A549 (cell line): ENCODE measurements at regions not wholly inside any gene's neighbourhood (a gene's known extent, or its start where the extent isn't known, plus 50 kb on each side); places are given as distances from the start of the nearest gene placed in this dataset.

Experiments
- ATAC-seq, 2 experiments: fragments of 200-7000 bp in 1 of 2; fragments of >200 bp in 1 of 2; cut with Nextera tagmentation in 1 of 2; cut with Tn5 transposase in 1 of 2; 3 replicates each; pipeline versions ENCODE4 v1.8.0 to v1.9.1; 2018 to 2020; ENCODE audit warnings: mild to moderate bottlenecking in 1 of 2, moderate library complexity in 1 of 2
- CTCF ChIA-PET: fragments of 300-600 bp; sonication (Branson Sonifier 250); formaldehyde crosslinking; extraction: SDS; loops from one replicate; lab custom pipeline; 2021; ENCODE audit warnings: antibody characterized with exemption, inconsistent platforms; lab: Yijun Ruan, JAX
- POLR2A ChIA-PET: fragments of 350-600 bp; formaldehyde crosslinking; extraction: SDS; loops from one replicate; lab custom pipeline; 2021; ENCODE audit warnings: antibody characterized with exemption, inconsistent platforms; lab: Yijun Ruan, JAX
- DNase-seq, 2 experiments: peaks; one replicate each; pipeline versions ENCODE4 v3.0.0 to v3.0.0-alpha.2; 2011 to 2016; ENCODE audit warnings: low read depth in 1 of 2, low spot score in 1 of 2
- FAIRE-seq: peaks from 2 replicates; lab custom pipeline; 2011; peaks lifted over from hg19 to GRCh38; lab: Jason Lieb, UNC
- H3K27ac ChIP-seq, 2 experiments: fragments of >200 bp; sonication (Bioruptor Twin); formaldehyde crosslinking; 3 replicates each; pipeline ENCODE4 v1.5.1; 2016 to 2017
- H3K4me1 ChIP-seq: fragments of >200 bp; sonication (Bioruptor Twin); formaldehyde crosslinking; 3 replicates; pipeline ENCODE4 v1.6.1; 2016
- H3K4me2 ChIP-seq: fragments of >200 bp; sonication (Bioruptor Twin); formaldehyde crosslinking; 3 replicates; pipeline ENCODE4 v1.6.1; 2016
- H3K4me3 ChIP-seq: fragments of >200 bp; sonication (Bioruptor Twin); formaldehyde crosslinking; 3 replicates; pipeline ENCODE4 v1.5.1; 2016
- H3K9me3 ChIP-seq: fragments of >200 bp; sonication (Bioruptor Twin); formaldehyde crosslinking; 3 replicates; pipeline ENCODE4 v1.6.1; 2016
- CEBPB ChIP-seq, 2 experiments: fragments of >200 bp in 1 of 2; sonication (Bioruptor Twin) in 1 of 2; formaldehyde crosslinking in 1 of 2; IDR thresholded peaks; 2 replicates each; pipeline ENCODE4 v1.6.1; 2012 to 2016
- CHD4 ChIP-seq: fragments of 200-600 bp; sonication (generic); IDR thresholded peaks from 2 replicates; pipeline ENCODE4 v1.6.1; 2016; ENCODE audit warnings: antibody characterized with exemption, mild to moderate bottlenecking, borderline replicate concordance
- E2F6 ChIP-seq: IDR thresholded peaks from 2 replicates; pipeline ENCODE4 v1.6.1; 2012; ENCODE audit warnings: low read depth, borderline replicate concordance
- EHF ChIP-seq: fragments of 250-450 bp; sonication (Bioruptor Pico); IDR thresholded peaks from 2 replicates; pipeline ENCODE4 v1.5.0; 2020; ENCODE audit warnings: mild to moderate bottlenecking
- FOSL2 ChIP-seq, 2 experiments: fragments of 450-650 bp in 1 of 2; fragments of >200 bp in 1 of 2; sonication (Bioruptor Twin) in 1 of 2; formaldehyde crosslinking; IDR thresholded peaks; 2 replicates each; pipeline versions ENCODE4 v1.5.0 to v1.6.1; 2016 to 2020; ENCODE audit warnings: mild to moderate bottlenecking in 1 of 2, moderate library complexity in 1 of 2
- FOXS1 ChIP-seq: fragments of 250-450 bp; sonication (Bioruptor Pico); IDR thresholded peaks from 2 replicates; pipeline ENCODE4 v1.5.0; 2020; ENCODE audit warnings: mild to moderate bottlenecking, moderate library complexity
- GATA3 ChIP-seq: IDR thresholded peaks from 2 replicates; pipeline ENCODE4 v1.6.1; 2012; ENCODE audit warnings: borderline replicate concordance
- HDAC2 ChIP-seq: fragments of 200-600 bp; sonication (generic); IDR thresholded peaks from 2 replicates; pipeline ENCODE4 v1.6.1; 2016
- HMGXB4 ChIP-seq: fragments of 250-450 bp; sonication (Bioruptor Pico); IDR thresholded peaks from 2 replicates; pipeline ENCODE4 v1.5.0; 2021; ENCODE audit warnings: mild to moderate bottlenecking, moderate library complexity, borderline replicate concordance
- HOXB13 ChIP-seq: fragments of 250-450 bp; sonication (Bioruptor Pico); IDR thresholded peaks from 2 replicates; pipeline ENCODE4 v1.5.0; 2020; ENCODE audit warnings: low read depth, mild to moderate bottlenecking, moderate library complexity
- HOXB5 ChIP-seq: fragments of 250-450 bp; sonication (Bioruptor Pico); IDR thresholded peaks from 2 replicates; pipeline ENCODE4 v1.5.0; 2020; ENCODE audit warnings: mild to moderate bottlenecking, moderate library complexity
- JUNB ChIP-seq: fragments of >200 bp; sonication (Bioruptor Twin); formaldehyde crosslinking; IDR thresholded peaks from 2 replicates; pipeline ENCODE4 v1.6.1; 2016
- KDM1A ChIP-seq: fragments of 200-600 bp; sonication (generic); IDR thresholded peaks from 2 replicates; pipeline ENCODE4 v1.6.1; 2016; ENCODE audit warnings: low read depth, mild to moderate bottlenecking
- KDM5A ChIP-seq: fragments of 200-600 bp; sonication (generic); IDR thresholded peaks from 2 replicates; pipeline ENCODE4 v1.6.1; 2016; ENCODE audit warnings: antibody characterized with exemption, mild to moderate bottlenecking
- MAX ChIP-seq: IDR thresholded peaks from 2 replicates; pipeline ENCODE4 v1.6.1; 2012
- NR3C1 ChIP-seq: fragments of >200 bp; sonication (Bioruptor Twin); formaldehyde crosslinking; IDR thresholded peaks from 3 replicates; pipeline ENCODE4 v1.6.1; 2017
- POLR2A ChIP-seq: IDR thresholded peaks from 2 replicates; pipeline ENCODE4 v1.6.1; 2012; ENCODE audit warnings: mild to moderate bottlenecking, low read length
- RARB ChIP-seq: fragments of 250-450 bp; sonication (Bioruptor Pico); IDR thresholded peaks from 2 replicates; pipeline ENCODE4 v1.8.0; 2021; ENCODE audit warnings: mild to moderate bottlenecking, moderate library complexity
- REST ChIP-seq: fragments of 200-600 bp; sonication (generic); IDR thresholded peaks from 2 replicates; pipeline ENCODE4 v1.6.1; 2016; ENCODE audit warnings: antibody characterized with exemption, mild to moderate bottlenecking, moderate library complexity
- SMC3 ChIP-seq: fragments of >200 bp; sonication (Bioruptor Twin); formaldehyde crosslinking; IDR thresholded peaks from 3 replicates; pipeline ENCODE4 v1.6.1; 2018; ENCODE audit warnings: inconsistent platforms
- SREBF2 ChIP-seq: fragments of 450-650 bp; IDR thresholded peaks from 2 replicates; pipeline ENCODE4 v1.6.1; 2014; ENCODE audit warnings: mild to moderate bottlenecking, moderate library complexity
- TFCP2L1 ChIP-seq: fragments of 250-450 bp; sonication (Bioruptor Pico); IDR thresholded peaks from 2 replicates; pipeline ENCODE4 v1.5.0; 2021; ENCODE audit warnings: mild to moderate bottlenecking
- ZC3H11A ChIP-seq: fragments of 450-650 bp; IDR thresholded peaks from 2 replicates; pipeline ENCODE4 v1.6.1; 2014; ENCODE audit warnings: antibody characterized with exemption, mild to moderate bottlenecking
- WGBS: methylation state at CpG from one replicate; pipeline ENCODE4 v1.1.6; 2017; ENCODE audit errors: missing lambda C conversion rate; 5-methylcytosine and 5-hydroxymethylcytosine counted together

GRCh38 chr12:34392741-34393085, 370.4 kb downstream of the ALG10 start:
- Histone ChIP-seq H3K27ac (no peak overlapping the region), H3K4me2 (no peak overlapping the region), H3K4me1 (no peaks in the 10 kb centered on the region), H3K4me3 (no peak overlapping the region), H3K9me3 (no peaks in the 10 kb centered on the region)
- 42% methylated on average over 11 of the region's 14 CpGs for WGBS
- ChIA-PET CTCF (no interaction called here), POLR2A (no interaction called here)
- no peak for DNase-seq
- ATAC-seq: no peak
- no peak for FAIRE-seq
- TF ChIP-seq HDAC2 (no peak), FOXS1 (CRISPR knock-in tag) (no peak), SREBF2 (no peak), EHF (CRISPR knock-in tag) (no peak), GATA3 (no peak), KDM5A (no peak), SMC3 (no peak), MAX (no peak), FOSL2 (IDR thresholded peaks at IDR 0.05) (no peak), FOSL2 (CRISPR knock-in tag; IDR thresholded peaks at IDR 0.05) (no peak), RARB (CRISPR knock-in tag) (no peak), JUNB (no peak), E2F6 (no peak), HOXB5 (no peak), HOXB13 (CRISPR knock-in tag) (no peak)

GRCh38 chr12:34393086-34393820, 371.0 kb downstream of the ALG10 start:
- 15% methylated on average over 32 of the region's 35 CpGs for WGBS
- Histone ChIP-seq H3K4me3 (no peak overlapping the region), H3K27ac (no peak overlapping the region), H3K4me2 (no peak overlapping the region), H3K4me1 (no peaks in the 10 kb centered on the region), H3K9me3 (no peaks in the 10 kb centered on the region)
- DNase-seq (no peak), ATAC-seq (no peak), FAIRE-seq (no peak)
- POLR2A ChIA-PET: no interaction called here
- CTCF ChIA-PET: no interaction called here
- TF ChIP-seq NR3C1 (no peak), CHD4 (no peak), CEBPB (IDR thresholded peaks at IDR 0.05) (no peak), ZC3H11A (no peak), HMGXB4 (CRISPR knock-in tag) (no peak), E2F6 (no peak), EHF (CRISPR knock-in tag) (no peak), REST (no peak), KDM1A (no peak), POLR2A (no peak), TFCP2L1 (CRISPR knock-in tag) (no peak)
